ENCODE measurements at regions not wholly inside any gene's neighbourhood (a gene's known extent, or its start where the extent isn't known, plus 50 kb on each side); places are given as distances from the start of the nearest gene placed in this dataset.

DNA sequence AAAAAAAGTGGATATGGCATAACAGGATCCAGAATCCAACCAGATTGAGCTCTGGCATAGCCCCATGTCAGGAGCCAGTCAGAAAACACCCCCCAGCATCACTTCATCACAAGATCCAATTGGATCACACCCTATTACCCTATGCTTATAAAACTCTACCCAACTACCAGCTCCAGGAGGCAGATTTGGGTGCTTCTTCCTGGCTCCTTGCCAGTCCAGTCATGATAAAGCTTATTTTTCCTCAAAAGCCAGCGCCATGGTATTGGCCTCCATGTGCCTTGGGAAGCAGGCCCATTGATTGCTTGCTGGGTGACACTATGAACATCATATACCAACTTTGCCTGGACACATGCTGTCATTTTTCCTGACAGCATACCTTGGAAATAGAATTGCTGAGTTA is 281.4 kb upstream of the MKLN1 start:
- peaks cover 83% of the 10 kb centered on the region for H4K20me1 ChIP-seq (ENCODE audit: control insufficient read depth, insufficient read depth, low read length, poor library complexity, severe bottlenecking)
- CTCF ChIA-PET: interaction anchor here (0.6 to 1.9 kb wide), 4 partner anchors 8 to 464 kb away, joined by 3 to 10 read pairs (median 4); no protein-coding TSS in a partner anchor
- H3K27ac ChIP-seq (ENCODE audit: low read length in 2 of 2): peak overlapping the region in 1 of 2 donors; percentile 25
- peaks cover 15 to 25% of the 10 kb centered on the region in 2 donors for H3K4me1 ChIP-seq (ENCODE audit: control insufficient read depth in 2 of 2, insufficient read depth in 2 of 2, low read length in 2 of 2)
- peaks cover 0 to 8% (median 5%) of the 10 kb centered on the region in 3 donors for H3K9me3 ChIP-seq (ENCODE audit: control extremely low read depth in 1 of 3, control insufficient read depth in 2 of 3, insufficient read depth in 1 of 3, low read length in 2 of 3)
- no peak overlapping the region for H3K27ac Mint-ChIP-seq
- WGBS (ENCODE audit: insufficient coverage): no CpG with 5 or more reads among the region's 1 CpG
- no peaks in the 10 kb centered on the region for H3K27me3 Mint-ChIP-seq
- H3K4me3 Mint-ChIP-seq: no peak overlapping the region
- peaks cover 65% of the 10 kb centered on the region for H3K4me1 Mint-ChIP-seq
- POLR2A ChIA-PET: no interaction called here
- intact Hi-C loops (cut with micrococcal nuclease): no loop called here
- peaks cover 6 to 50% of the 10 kb centered on the region in 2 experiments for H3K36me3 ChIP-seq (replicated peaks in 1 of 2; ENCODE audit: control extremely low read depth in 1 of 2, control insufficient read depth in 1 of 2, extremely low read depth in 1 of 2, insufficient read depth in 2 of 2, low read length in 1 of 2)
- no peaks in the 10 kb centered on the region for H3K27me3 ChIP-seq (replicated peaks in 1 of 4; ENCODE audit: control extremely low read depth in 1 of 4, control insufficient read depth in 3 of 4, insufficient read depth in 4 of 4, low read length in 3 of 4)
- ATAC-seq (ENCODE audit: low read depth): no peak
- DNase-seq: no peak
- no peak overlapping the region for H3K4me2 ChIP-seq (replicated peaks; ENCODE audit: low read depth, low read length, poor library complexity, severe bottlenecking)
- no peak overlapping the region for H3K4me3 ChIP-seq (ENCODE audit: control extremely low read depth in 1 of 5, extremely low read depth in 1 of 5, insufficient read depth in 1 of 5, low read depth in 2 of 5, low read length in 4 of 5)
- H3K9ac ChIP-seq (ENCODE audit: low read length): no peak overlapping the region
- H2AFZ ChIP-seq (ENCODE audit: insufficient read depth, low read depth, low read length, poor library complexity, severe bottlenecking): no peak overlapping the region
- peaks cover 8% of the 10 kb centered on the region for H3K9me3 Mint-ChIP-seq (ENCODE audit: insufficient read depth)
- TF ChIP-seq, protein P1, sequence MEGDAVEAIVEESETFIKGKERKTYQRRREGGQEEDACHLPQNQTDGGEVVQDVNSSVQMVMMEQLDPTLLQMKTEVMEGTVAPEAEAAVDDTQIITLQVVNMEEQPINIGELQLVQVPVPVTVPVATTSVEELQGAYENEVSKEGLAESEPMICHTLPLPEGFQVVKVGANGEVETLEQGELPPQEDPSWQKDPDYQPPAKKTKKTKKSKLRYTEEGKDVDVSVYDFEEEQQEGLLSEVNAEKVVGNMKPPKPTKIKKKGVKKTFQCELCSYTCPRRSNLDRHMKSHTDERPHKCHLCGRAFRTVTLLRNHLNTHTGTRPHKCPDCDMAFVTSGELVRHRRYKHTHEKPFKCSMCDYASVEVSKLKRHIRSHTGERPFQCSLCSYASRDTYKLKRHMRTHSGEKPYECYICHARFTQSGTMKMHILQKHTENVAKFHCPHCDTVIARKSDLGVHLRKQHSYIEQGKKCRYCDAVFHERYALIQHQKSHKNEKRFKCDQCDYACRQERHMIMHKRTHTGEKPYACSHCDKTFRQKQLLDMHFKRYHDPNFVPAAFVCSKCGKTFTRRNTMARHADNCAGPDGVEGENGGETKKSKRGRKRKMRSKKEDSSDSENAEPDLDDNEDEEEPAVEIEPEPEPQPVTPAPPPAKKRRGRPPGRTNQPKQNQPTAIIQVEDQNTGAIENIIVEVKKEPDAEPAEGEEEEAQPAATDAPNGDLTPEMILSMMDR (IDR thresholded peaks at IDR 0.05): no peak
- no peak for TF ChIP-seq EZH2 (IDR thresholded peaks at IDR 0.05; ENCODE audit: borderline replicate concordance, insufficient read depth, low read depth, low read length, poor library complexity, severe bottlenecking)
- peaks cover 98% of the 10 kb centered on the region for H3K79me2 ChIP-seq (ENCODE audit: control insufficient read depth, insufficient read depth, low read length)

DNA sequence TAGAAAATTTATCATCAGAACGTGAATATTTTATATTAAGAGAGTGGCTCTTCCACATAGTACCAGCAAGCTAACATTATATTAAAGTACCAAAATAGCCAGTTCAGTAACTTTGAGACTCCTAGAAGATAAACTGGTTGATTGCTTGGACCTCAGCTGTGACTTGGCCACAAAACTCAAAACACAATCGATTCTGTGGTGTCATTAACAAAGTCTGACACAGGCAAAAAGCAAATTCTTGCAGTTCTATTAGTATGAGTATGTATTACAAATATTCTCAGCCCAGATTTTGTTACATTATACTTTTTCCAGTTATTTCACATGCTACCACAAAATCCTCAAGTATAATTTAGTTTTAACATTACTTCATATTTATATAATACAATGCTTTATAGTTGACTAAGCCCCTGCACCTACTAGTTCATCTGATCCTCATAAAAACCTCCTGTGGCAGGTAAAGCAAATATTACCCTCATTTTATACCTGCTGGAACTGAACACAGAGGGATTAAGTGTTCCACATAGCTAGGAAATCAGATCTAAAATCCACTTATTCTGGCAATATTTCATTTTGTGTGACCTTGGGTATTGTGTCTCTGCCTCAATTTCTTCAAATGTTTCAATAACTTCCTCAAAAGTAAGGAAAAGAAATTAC is 279.9 kb upstream of the MKLN1 start:
- H3K27ac Mint-ChIP-seq: no peak overlapping the region
- no peak overlapping the region for H3K4me3 Mint-ChIP-seq
- H3K9ac ChIP-seq (ENCODE audit: low read length): no peak overlapping the region
- peaks cover 0 to 8% (median 5%) of the 10 kb centered on the region in 3 donors for H3K9me3 ChIP-seq (ENCODE audit: control extremely low read depth in 1 of 3, control insufficient read depth in 2 of 3, insufficient read depth in 1 of 3, low read length in 2 of 3)
- DNase-seq (no peak), ATAC-seq (ENCODE audit: low read depth) (no peak)
- H3K4me3 ChIP-seq (ENCODE audit: control extremely low read depth in 1 of 5, extremely low read depth in 1 of 5, insufficient read depth in 1 of 5, low read depth in 2 of 5, low read length in 4 of 5): no peak overlapping the region
- H3K27me3 ChIP-seq (replicated peaks in 1 of 4; ENCODE audit: control extremely low read depth in 1 of 4, control insufficient read depth in 3 of 4, insufficient read depth in 4 of 4, low read length in 3 of 4): no peaks in the 10 kb centered on the region
- no peak overlapping the region for H2AFZ ChIP-seq (ENCODE audit: insufficient read depth, low read depth, low read length, poor library complexity, severe bottlenecking)
- POLR2A ChIA-PET: no interaction called here
- no peak overlapping the region for H3K4me2 ChIP-seq (replicated peaks; ENCODE audit: low read depth, low read length, poor library complexity, severe bottlenecking)
- H3K9me3 Mint-ChIP-seq (ENCODE audit: insufficient read depth): peaks cover 8% of the 10 kb centered on the region
- intact Hi-C loops (cut with micrococcal nuclease): no loop called here
- no peaks in the 10 kb centered on the region for H3K27me3 Mint-ChIP-seq
- H3K4me1 Mint-ChIP-seq: peaks cover 64% of the 10 kb centered on the region
- TF ChIP-seq, protein P1 (IDR thresholded peaks at IDR 0.05): no peak
- no peak for TF ChIP-seq EZH2 (IDR thresholded peaks at IDR 0.05; ENCODE audit: borderline replicate concordance, insufficient read depth, low read depth, low read length, poor library complexity, severe bottlenecking)
- CTCF ChIA-PET: interaction anchor here (0.9 to 1.7 kb wide), 3 partner anchors 10 to 66 kb away, joined by 3 to 5 read pairs (median 4); no protein-coding TSS in a partner anchor
- no CpG with 5 or more reads among the region's 2 CpGs for WGBS (ENCODE audit: insufficient coverage)
- H3K79me2 ChIP-seq (ENCODE audit: control insufficient read depth, insufficient read depth, low read length): peaks cover 98% of the 10 kb centered on the region
- H3K4me1 ChIP-seq (ENCODE audit: control insufficient read depth in 2 of 2, insufficient read depth in 2 of 2, low read length in 2 of 2): peaks cover 21 to 32% of the 10 kb centered on the region in 2 donors
- peaks cover 84% of the 10 kb centered on the region for H4K20me1 ChIP-seq (ENCODE audit: control insufficient read depth, insufficient read depth, low read length, poor library complexity, severe bottlenecking)
- H3K36me3 ChIP-seq (replicated peaks in 1 of 2; ENCODE audit: control extremely low read depth in 1 of 2, control insufficient read depth in 1 of 2, extremely low read depth in 1 of 2, insufficient read depth in 2 of 2, low read length in 1 of 2): peaks cover 6 to 51% of the 10 kb centered on the region in 2 experiments
- no peak overlapping the region for H3K27ac ChIP-seq (ENCODE audit: low read length in 2 of 2)

Measured in B cell (primary cell).